GM18861 (cell line): ENCODE measurements at regions not wholly inside any gene's neighbourhood (a gene's known extent, or its start where the extent isn't known, plus 50 kb on each side); places are given as distances from the start of the nearest gene placed in this dataset.
"Not testable (repeated sequence)": the region's sequence is repeated elsewhere in the genome, so short reads cannot be mapped to it uniquely, and the experiment has no call there.

Experiments
- ATAC-seq: cut with Tn5 transposase; IDR thresholded peaks from one replicate; pipeline ENCODE4 v1.9.1; 2021; ENCODE audit not compliant: unreplicated experiment

GRCh38 chr1:117702654-117703053 is 96.8 kb downstream of the TENT5C start:
- ATAC-seq, result no peak

GRCh38 chr1:117707371-117707770 is 101.5 kb downstream of the TENT5C start:
- ATAC-seq, result no peak

- no peak for ATAC-seq
Measured at GRCh38 chr1:117708323-117709248, 102.7 kb downstream of the TENT5C start.

GRCh38 chr1:117709249-117709691 is 103.4 kb downstream of the TENT5C start:
- no peak for ATAC-seq

GRCh38 chr1:117710710-117711109 is 104.9 kb downstream of the TENT5C start:
- no peak for ATAC-seq

- no peak for ATAC-seq
Measured at GRCh38 chr1:117712621-117713020, 106.8 kb downstream of the TENT5C start.

GRCh38 chr1:117714546-117714945 is 108.7 kb downstream of the TENT5C start:
- ATAC-seq, result no peak

- ATAC-seq, result not testable (repeated sequence)
Measured at GRCh38 chr1:117716030-117716429, 110.2 kb downstream of the TENT5C start.

- ATAC-seq, result not testable (repeated sequence)
Measured at GRCh38 chr1:117717980-117718379, 112.1 kb downstream of the TENT5C start.

GRCh38 chr1:117718596-117718995 is 112.7 kb downstream of the TENT5C start:
- not testable (repeated sequence) for ATAC-seq

GRCh38 chr1:117719004-117719403 is 113.2 kb downstream of the TENT5C start:
- no peak for ATAC-seq

- ATAC-seq, result no peak
Measured at GRCh38 chr1:117732065-117732797, 126.4 kb downstream of the TENT5C start.

- ATAC-seq, result no peak
Measured at GRCh38 chr1:117732956-117733355, 127.1 kb downstream of the TENT5C start.

GRCh38 chr1:117734403-117734802 is 128.6 kb downstream of the TENT5C start:
- ATAC-seq, result no peak

GRCh38 chr1:117735045-117735992 is 129.5 kb downstream of the TENT5C start:
- ATAC-seq, result no peak

- ATAC-seq, result no peak
Measured at GRCh38 chr1:117739504-117739903, 133.7 kb downstream of the TENT5C start.

GRCh38 chr1:117740496-117740895 is 134.6 kb downstream of the TENT5C start:
- no peak for ATAC-seq

- not testable (repeated sequence) for ATAC-seq
Measured at GRCh38 chr1:117746565-117746964, 140.7 kb downstream of the TENT5C start.

GRCh38 chr1:117747605-117748004 is 141.8 kb downstream of the TENT5C start:
- no peak for ATAC-seq

GRCh38 chr1:117751321-117751720 is 145.5 kb downstream of the TENT5C start:
- ATAC-seq, result no peak

GRCh38 chr1:117752661-117753060 is 146.8 kb downstream of the TENT5C start:
- ATAC-seq, result no peak
